HFFc6 (cell line): ENCODE measurements at regions not wholly inside any gene's neighbourhood (a gene's known extent, or its start where the extent isn't known, plus 50 kb on each side); places are given as distances from the start of the nearest gene placed in this dataset.

Source experiments
- DNase-seq: peaks from one replicate; pipeline ENCODE4 v3.0.0-alpha.2; 2018
- H3K27ac Mint-ChIP-seq: 2 replicates; pipeline ENCODE4 v1.8.0; 2020; ENCODE audit warnings: mild to moderate bottlenecking, mixed read lengths
- H3K27me3 Mint-ChIP-seq: 2 replicates; pipeline ENCODE4 v1.8.0; 2021; ENCODE audit warnings: mild to moderate bottlenecking, moderate library complexity, mixed read lengths; ENCODE audit not compliant: insufficient read depth
- H3K36me3 Mint-ChIP-seq: 2 replicates; pipeline ENCODE4 v1.8.0; 2021; ENCODE audit warnings: low read depth, mixed read lengths
- H3K4me1 Mint-ChIP-seq: 2 replicates; pipeline ENCODE4 v1.8.0; 2020; ENCODE audit warnings: low read depth, mixed read lengths
- H3K4me3 Mint-ChIP-seq: 2 replicates; pipeline ENCODE4 v1.8.0; 2020; ENCODE audit warnings: mild to moderate bottlenecking, moderate library complexity, mixed read lengths
- H3K9me3 Mint-ChIP-seq: 2 replicates; pipeline ENCODE4 v1.8.0; 2020; ENCODE audit warnings: mild to moderate bottlenecking, mixed read lengths
- CTCF ChIP-seq: fragments of 200-600 bp; sonication (generic); IDR thresholded peaks from 2 replicates; pipeline ENCODE4 v1.5.0; 2021; ENCODE audit warnings: antibody characterized with exemption, mild to moderate bottlenecking

- no peaks in the 10 kb centered on the region for H3K4me1 Mint-ChIP-seq
- no peaks in the 10 kb centered on the region; the same call in none of the 2 replicates for H3K27me3 Mint-ChIP-seq
- DNase-seq, result peak; percentile 36
- no peak overlapping the region for H3K27ac Mint-ChIP-seq
- no peaks in the 10 kb centered on the region for H3K36me3 Mint-ChIP-seq
- TF ChIP-seq CTCF, result peak; percentile 66
- H3K4me3 Mint-ChIP-seq, result no peak overlapping the region
- no peaks in the 10 kb centered on the region for H3K9me3 Mint-ChIP-seq
Observed at GRCh38 chr5:136638084-136638483, 272.7 kb upstream of the TRPC7 start.

GRCh38 chr5:136636001-136636400 lies 270.7 kb upstream of the TRPC7 start:
- H3K27ac Mint-ChIP-seq, result no peak overlapping the region
- H3K4me3 Mint-ChIP-seq, result no peak overlapping the region
- no peaks in the 10 kb centered on the region; the same call in none of the 2 replicates for H3K27me3 Mint-ChIP-seq
- H3K36me3 Mint-ChIP-seq, result no peaks in the 10 kb centered on the region
- DNase-seq, result no peak
- H3K9me3 Mint-ChIP-seq, result no peaks in the 10 kb centered on the region
- no peaks in the 10 kb centered on the region for H3K4me1 Mint-ChIP-seq
- no peak for TF ChIP-seq CTCF

GRCh38 chr5:136631186-136631585 lies 265.8 kb upstream of the TRPC7 start:
- no peak for TF ChIP-seq CTCF
- Mint-ChIP-seq H3K27me3 (no peaks in the 10 kb centered on the region; the same call in 1 of the 2 replicates), H3K27ac (no peak overlapping the region), H3K36me3 (no peaks in the 10 kb centered on the region), H3K4me1 (no peaks in the 10 kb centered on the region), H3K4me3 (no peak overlapping the region), H3K9me3 (no peaks in the 10 kb centered on the region)
- no peak for DNase-seq

- H3K4me3 Mint-ChIP-seq, result no peak overlapping the region
- no peak overlapping the region for H3K27ac Mint-ChIP-seq
- H3K27me3 Mint-ChIP-seq, result no peaks in the 10 kb centered on the region
- no peaks in the 10 kb centered on the region for H3K36me3 Mint-ChIP-seq
- H3K4me1 Mint-ChIP-seq, result no peaks in the 10 kb centered on the region
- no peak for DNase-seq
- no peaks in the 10 kb centered on the region for H3K9me3 Mint-ChIP-seq
- no peak for TF ChIP-seq CTCF
Observed at GRCh38 chr5:136629125-136629792, 263.9 kb upstream of the TRPC7 start.

- DNase-seq, result no peak
- no peak for TF ChIP-seq CTCF
- no peak overlapping the region for H3K4me3 Mint-ChIP-seq
Observed at GRCh38 chr5:136626531-136626930, 261.2 kb upstream of the TRPC7 start.

More at GRCh38 chr5:136626531-136626930, 261.2 kb upstream of the TRPC7 start:
- Mint-ChIP-seq H3K4me1 (no peaks in the 10 kb centered on the region), H3K9me3 (no peaks in the 10 kb centered on the region), H3K27ac (no peak overlapping the region), H3K36me3 (no peaks in the 10 kb centered on the region), H3K27me3 (no peaks in the 10 kb centered on the region)
